ENCODE measurements at regions not wholly inside any gene's neighbourhood (a gene's known extent, or its start where the extent isn't known, plus 50 kb on each side); places are given as distances from the start of the nearest gene placed in this dataset.

GRCh38 chr1:239539051-239539450 is 152.7 kb downstream of the CHRM3 start:
- TF ChIP-seq CTCF (IDR thresholded peaks at IDR 0.05) (no peak), POLR2A (IDR thresholded peaks at IDR 0.05) (no peak)

All from vagina (tissue), 2 donors.